ENCODE measurements at regions not wholly inside any gene's neighbourhood (a gene's known extent, or its start where the extent isn't known, plus 50 kb on each side); places are given as distances from the start of the nearest gene placed in this dataset.

DNA sequence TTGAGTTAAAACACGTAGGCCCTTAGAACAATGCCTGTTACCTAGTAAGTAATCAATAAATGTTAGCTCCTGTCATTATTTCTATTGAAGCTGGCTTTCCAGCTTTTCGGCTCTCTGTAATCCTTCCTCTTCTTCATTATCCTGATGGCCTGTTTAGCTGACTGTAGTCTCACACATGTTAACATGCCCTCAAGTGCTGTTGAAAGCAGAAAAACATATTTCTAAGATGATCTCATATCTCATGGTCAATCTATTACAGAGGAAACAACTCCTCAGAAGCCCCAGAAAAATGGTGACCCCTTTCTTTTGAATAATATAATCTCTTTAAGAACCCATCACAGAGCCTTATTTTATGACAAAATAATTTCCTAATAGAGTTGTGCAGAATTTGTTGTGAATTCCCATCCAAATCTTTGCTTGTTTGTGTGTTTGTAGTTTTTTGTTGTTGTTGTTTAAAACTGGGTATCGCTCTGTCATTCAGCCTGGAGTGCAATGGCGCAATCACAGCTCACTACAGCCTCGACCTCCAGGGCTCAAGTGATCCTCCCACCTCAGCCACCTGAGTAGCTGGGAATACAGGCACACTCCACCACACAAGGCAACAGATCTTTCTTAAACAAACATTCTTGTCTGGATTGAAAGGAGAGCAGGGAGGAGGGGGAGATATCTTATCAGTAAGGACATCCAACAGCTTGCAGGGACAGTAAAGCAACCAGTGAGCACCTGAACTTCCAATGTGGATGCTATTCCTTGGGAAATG, 242.5 kb upstream of the CAND1 start:
- TF ChIP-seq, protein P1, sequence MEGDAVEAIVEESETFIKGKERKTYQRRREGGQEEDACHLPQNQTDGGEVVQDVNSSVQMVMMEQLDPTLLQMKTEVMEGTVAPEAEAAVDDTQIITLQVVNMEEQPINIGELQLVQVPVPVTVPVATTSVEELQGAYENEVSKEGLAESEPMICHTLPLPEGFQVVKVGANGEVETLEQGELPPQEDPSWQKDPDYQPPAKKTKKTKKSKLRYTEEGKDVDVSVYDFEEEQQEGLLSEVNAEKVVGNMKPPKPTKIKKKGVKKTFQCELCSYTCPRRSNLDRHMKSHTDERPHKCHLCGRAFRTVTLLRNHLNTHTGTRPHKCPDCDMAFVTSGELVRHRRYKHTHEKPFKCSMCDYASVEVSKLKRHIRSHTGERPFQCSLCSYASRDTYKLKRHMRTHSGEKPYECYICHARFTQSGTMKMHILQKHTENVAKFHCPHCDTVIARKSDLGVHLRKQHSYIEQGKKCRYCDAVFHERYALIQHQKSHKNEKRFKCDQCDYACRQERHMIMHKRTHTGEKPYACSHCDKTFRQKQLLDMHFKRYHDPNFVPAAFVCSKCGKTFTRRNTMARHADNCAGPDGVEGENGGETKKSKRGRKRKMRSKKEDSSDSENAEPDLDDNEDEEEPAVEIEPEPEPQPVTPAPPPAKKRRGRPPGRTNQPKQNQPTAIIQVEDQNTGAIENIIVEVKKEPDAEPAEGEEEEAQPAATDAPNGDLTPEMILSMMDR (IDR thresholded peaks at IDR 0.05) = no peak
- TF ChIP-seq POLR2A (IDR thresholded peaks at IDR 0.05) = no peak

Measured in tibial nerve (tissue), 3 donors.